HL-60 (cell line): ENCODE measurements at regions not wholly inside any gene's neighbourhood (a gene's known extent, or its start where the extent isn't known, plus 50 kb on each side); places are given as distances from the start of the nearest gene placed in this dataset.

Experiments
- DNase-seq, 2 experiments: peaks; one replicate each; pipeline ENCODE4 v3.0.0-alpha.2; 2010 to 2020; ENCODE audit warnings: low read depth in 1 of 2, low spot score in 1 of 2
- H3K27ac ChIP-seq: fragments of 250-450 bp; sonication (Bioruptor Pico); replicated peaks from 2 replicates; pipeline ENCODE4 v1.5.1; 2020; ENCODE audit warnings: mild to moderate bottlenecking, moderate library complexity
- H3K27me3 ChIP-seq: fragments of 250-450 bp; sonication (Bioruptor Pico); 2 replicates; pipeline ENCODE4 v1.5.1; 2021; ENCODE audit warnings: mild to moderate bottlenecking, moderate library complexity; ENCODE audit not compliant: insufficient read depth, poor library complexity, severe bottlenecking
- H3K4me3 ChIP-seq: replicated peaks from 2 replicates; pipeline ENCODE4 v1.5.1; 2011; ENCODE audit warnings: mild to moderate bottlenecking, control low read depth, low read length; ENCODE audit not compliant: insufficient read depth
- GABPA ChIP-seq: IDR thresholded peaks from 2 replicates; pipeline ENCODE4 v1.6.1; 2012; ENCODE audit warnings: low read depth
- POLR2AphosphoS5 ChIP-seq: IDR thresholded peaks from 2 replicates; pipeline ENCODE4 v1.6.1; 2012; ENCODE audit warnings: low read depth
- SPI1 ChIP-seq: IDR thresholded peaks from 2 replicates; pipeline ENCODE4 v1.6.1; 2012; ENCODE audit warnings: low read depth, mild to moderate bottlenecking, borderline replicate concordance
- TF ChIP-seq, protein P1 (sequence below): IDR thresholded peaks from one replicate; pipeline ENCODE4 v1.5.1; 2011; ENCODE audit warnings: low read length, control low read depth, inconsistent platforms; ENCODE audit not compliant: insufficient read depth
- TF ChIP-seq, protein P2 (sequence below): IDR thresholded peaks from 2 replicates; pipeline ENCODE4 v1.6.1; 2012; ENCODE audit warnings: low read depth; ENCODE audit not compliant: insufficient replicate concordance

DNA sequence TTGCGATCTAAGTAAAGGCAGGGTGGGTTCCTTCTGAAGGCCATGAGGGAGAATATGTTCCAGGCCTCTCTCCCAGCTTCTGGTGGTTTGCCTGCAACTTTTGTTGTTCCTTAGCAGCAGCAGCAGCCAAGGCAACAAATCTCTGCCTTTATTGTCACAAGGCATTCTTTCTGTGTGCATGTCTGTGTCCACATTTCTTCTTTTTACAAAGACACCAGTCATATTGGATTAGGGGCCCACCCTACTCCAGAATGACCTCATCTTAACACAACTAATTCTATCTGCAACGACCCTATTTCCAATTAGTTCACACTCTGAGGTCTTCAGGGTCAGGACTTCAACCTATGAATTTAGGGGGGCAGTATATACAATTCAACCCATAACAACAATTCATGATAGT, 587.5 kb downstream of the XIRP2 start:
- Histone ChIP-seq H3K27me3 (no peaks in the 10 kb centered on the region), H3K4me3 (no peak overlapping the region), H3K27ac (no peak overlapping the region)
- DNase-seq = no peak
- TF ChIP-seq GABPA (no peak), POLR2AphosphoS5 (no peak), SPI1 (no peak)
- TF ChIP-seq, protein P1, sequence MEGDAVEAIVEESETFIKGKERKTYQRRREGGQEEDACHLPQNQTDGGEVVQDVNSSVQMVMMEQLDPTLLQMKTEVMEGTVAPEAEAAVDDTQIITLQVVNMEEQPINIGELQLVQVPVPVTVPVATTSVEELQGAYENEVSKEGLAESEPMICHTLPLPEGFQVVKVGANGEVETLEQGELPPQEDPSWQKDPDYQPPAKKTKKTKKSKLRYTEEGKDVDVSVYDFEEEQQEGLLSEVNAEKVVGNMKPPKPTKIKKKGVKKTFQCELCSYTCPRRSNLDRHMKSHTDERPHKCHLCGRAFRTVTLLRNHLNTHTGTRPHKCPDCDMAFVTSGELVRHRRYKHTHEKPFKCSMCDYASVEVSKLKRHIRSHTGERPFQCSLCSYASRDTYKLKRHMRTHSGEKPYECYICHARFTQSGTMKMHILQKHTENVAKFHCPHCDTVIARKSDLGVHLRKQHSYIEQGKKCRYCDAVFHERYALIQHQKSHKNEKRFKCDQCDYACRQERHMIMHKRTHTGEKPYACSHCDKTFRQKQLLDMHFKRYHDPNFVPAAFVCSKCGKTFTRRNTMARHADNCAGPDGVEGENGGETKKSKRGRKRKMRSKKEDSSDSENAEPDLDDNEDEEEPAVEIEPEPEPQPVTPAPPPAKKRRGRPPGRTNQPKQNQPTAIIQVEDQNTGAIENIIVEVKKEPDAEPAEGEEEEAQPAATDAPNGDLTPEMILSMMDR = no peak
- TF ChIP-seq, protein P2, sequence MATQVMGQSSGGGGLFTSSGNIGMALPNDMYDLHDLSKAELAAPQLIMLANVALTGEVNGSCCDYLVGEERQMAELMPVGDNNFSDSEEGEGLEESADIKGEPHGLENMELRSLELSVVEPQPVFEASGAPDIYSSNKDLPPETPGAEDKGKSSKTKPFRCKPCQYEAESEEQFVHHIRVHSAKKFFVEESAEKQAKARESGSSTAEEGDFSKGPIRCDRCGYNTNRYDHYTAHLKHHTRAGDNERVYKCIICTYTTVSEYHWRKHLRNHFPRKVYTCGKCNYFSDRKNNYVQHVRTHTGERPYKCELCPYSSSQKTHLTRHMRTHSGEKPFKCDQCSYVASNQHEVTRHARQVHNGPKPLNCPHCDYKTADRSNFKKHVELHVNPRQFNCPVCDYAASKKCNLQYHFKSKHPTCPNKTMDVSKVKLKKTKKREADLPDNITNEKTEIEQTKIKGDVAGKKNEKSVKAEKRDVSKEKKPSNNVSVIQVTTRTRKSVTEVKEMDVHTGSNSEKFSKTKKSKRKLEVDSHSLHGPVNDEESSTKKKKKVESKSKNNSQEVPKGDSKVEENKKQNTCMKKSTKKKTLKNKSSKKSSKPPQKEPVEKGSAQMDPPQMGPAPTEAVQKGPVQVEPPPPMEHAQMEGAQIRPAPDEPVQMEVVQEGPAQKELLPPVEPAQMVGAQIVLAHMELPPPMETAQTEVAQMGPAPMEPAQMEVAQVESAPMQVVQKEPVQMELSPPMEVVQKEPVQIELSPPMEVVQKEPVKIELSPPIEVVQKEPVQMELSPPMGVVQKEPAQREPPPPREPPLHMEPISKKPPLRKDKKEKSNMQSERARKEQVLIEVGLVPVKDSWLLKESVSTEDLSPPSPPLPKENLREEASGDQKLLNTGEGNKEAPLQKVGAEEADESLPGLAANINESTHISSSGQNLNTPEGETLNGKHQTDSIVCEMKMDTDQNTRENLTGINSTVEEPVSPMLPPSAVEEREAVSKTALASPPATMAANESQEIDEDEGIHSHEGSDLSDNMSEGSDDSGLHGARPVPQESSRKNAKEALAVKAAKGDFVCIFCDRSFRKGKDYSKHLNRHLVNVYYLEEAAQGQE = no peak

DNA sequence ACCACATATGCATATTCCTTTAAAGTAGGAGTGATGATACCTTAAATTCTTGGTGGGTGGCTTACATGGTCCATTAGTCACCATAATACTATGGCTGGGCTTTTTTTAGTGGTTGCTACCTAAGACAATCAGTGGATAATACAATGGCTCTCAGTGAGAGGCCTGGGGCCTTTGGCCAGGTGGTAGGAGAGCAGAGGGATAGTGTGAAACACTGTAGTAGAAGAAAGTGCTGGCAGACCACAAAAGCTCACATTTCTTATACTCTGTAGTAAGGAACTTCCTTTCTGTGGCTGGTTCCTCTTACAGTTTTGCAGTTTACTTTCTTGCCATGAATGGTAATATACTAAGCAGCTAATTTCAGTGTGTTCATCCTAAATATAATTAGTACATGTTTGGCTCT, 583.5 kb downstream of the XIRP2 start:
- Histone ChIP-seq H3K4me3 (no peak overlapping the region), H3K27ac (no peak overlapping the region), H3K27me3 (no peaks in the 10 kb centered on the region)
- DNase-seq = no peak
- TF ChIP-seq GABPA = no peak
- no peak for TF ChIP-seq POLR2AphosphoS5
- no peak for TF ChIP-seq SPI1
- TF ChIP-seq, protein P1 = no peak
- TF ChIP-seq, protein P2 = no peak

GRCh38 chr2:167471332-167471731, 583.1 kb downstream of the XIRP2 start:
- Histone ChIP-seq H3K27ac (no peak overlapping the region), H3K27me3 (no peaks in the 10 kb centered on the region), H3K4me3 (no peak overlapping the region)
- no peak for TF ChIP-seq GABPA
- TF ChIP-seq, protein P2 = no peak
- no peak for TF ChIP-seq SPI1
- no peak for TF ChIP-seq POLR2AphosphoS5
- TF ChIP-seq, protein P1 = no peak
- no peak for DNase-seq
